ENCODE measurements at regions not wholly inside any gene's neighbourhood (a gene's known extent, or its start where the extent isn't known, plus 50 kb on each side); places are given as distances from the start of the nearest gene placed in this dataset.

GRCh38 chr7:84302949-84303348 is 108.4 kb upstream of the SEMA3A start:
- TF ChIP-seq CTCF (IDR thresholded peaks at IDR 0.05) (no peak), EP300 (IDR thresholded peaks at IDR 0.05) (no peak), POLR2A (IDR thresholded peaks at IDR 0.05) (no peak)

Data from tibial nerve (tissue), 4 donors.